ENCODE measurements at regions not wholly inside any gene's neighbourhood (a gene's known extent, or its start where the extent isn't known, plus 50 kb on each side); places are given as distances from the start of the nearest gene placed in this dataset.

DNA sequence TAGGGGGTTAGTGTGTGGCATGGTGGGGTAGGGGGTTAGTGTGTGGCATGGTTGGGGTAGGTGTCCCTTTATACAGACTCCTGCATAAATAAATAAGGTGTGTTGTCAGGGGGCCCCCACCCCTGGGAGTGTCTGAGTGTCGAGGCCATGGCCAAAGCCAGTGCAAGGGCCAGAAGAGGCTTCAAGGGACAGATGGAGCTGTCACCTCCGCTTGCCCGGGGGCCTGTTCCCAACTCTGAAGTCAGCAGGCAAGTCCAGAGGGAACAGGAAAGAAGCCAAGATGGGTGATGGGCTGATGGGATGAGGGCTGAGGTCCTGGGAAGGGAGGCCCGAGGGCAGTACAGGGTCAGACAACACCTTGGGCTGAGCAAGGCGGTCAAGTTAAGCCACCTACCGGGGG, 997.8 kb downstream of the BRD1 start:
- DNase-seq (ENCODE audit: insufficient read length, low spot score) (no peak), FAIRE-seq (no peak)
- TF ChIP-seq, protein P1, sequence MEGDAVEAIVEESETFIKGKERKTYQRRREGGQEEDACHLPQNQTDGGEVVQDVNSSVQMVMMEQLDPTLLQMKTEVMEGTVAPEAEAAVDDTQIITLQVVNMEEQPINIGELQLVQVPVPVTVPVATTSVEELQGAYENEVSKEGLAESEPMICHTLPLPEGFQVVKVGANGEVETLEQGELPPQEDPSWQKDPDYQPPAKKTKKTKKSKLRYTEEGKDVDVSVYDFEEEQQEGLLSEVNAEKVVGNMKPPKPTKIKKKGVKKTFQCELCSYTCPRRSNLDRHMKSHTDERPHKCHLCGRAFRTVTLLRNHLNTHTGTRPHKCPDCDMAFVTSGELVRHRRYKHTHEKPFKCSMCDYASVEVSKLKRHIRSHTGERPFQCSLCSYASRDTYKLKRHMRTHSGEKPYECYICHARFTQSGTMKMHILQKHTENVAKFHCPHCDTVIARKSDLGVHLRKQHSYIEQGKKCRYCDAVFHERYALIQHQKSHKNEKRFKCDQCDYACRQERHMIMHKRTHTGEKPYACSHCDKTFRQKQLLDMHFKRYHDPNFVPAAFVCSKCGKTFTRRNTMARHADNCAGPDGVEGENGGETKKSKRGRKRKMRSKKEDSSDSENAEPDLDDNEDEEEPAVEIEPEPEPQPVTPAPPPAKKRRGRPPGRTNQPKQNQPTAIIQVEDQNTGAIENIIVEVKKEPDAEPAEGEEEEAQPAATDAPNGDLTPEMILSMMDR (IDR thresholded peaks at IDR 0.05; ENCODE audit: insufficient read depth, missing control alignments), result no peak

DNA sequence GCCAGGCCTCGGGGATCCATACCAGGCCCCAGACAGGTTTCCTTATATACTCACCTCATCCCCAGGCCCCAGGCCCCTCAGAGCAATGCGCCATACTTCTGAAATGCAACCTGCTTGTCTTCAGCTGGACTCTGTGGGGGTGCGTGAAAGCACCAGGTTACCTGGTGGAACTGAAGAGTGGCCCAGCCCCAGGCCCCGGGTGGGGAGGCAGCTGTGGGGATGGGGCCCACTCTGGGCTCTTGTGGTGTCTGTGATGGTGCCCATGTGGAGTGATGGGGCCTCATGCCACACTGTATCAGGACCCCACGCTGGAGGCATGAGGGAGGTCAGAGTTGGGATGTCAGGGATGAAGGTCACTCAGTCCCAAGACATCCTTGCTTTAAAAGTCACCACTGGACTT, 999.0 kb downstream of the BRD1 start:
- DNase-seq (ENCODE audit: insufficient read length, low spot score) (no peak), FAIRE-seq (no peak)
- TF ChIP-seq, protein P1 (IDR thresholded peaks at IDR 0.05; ENCODE audit: insufficient read depth, missing control alignments), result no peak

DNA sequence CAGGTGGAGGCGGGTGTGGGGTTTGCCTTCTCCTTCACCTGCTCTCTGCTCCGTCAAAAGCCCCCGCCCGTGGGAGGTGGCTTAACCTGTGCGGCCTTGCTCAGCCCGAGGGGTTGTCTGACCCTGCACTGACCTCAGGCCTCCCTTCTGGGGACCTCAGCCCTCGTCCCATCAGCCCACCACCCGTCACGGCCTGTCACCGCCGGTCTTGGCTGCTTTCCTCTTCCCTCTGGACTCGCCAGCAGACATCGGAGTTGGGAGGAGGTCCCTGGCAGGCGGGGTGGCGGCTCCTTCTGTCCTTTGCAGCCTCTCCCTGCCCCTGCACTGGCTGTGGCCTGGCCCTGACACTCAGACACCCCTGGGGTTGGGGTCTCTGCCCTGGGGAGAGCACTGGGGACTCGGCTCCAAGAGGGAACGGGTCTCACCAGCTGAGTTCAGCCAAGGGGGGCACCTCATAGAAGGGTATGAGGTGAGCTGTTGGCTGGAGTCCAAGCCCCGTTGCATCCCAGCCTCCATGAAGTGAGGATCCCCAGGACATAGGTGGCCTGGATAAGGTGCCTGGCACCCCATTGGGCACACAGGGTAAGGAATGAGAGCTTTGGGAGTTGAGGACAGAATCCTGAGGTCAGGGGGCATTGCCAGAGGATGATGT, 999.6 kb downstream of the BRD1 start:
- FAIRE-seq (no peak), DNase-seq (ENCODE audit: insufficient read length, low spot score) (no peak)
- TF ChIP-seq, protein P1 (IDR thresholded peaks at IDR 0.05; ENCODE audit: insufficient read depth, missing control alignments), result no peak

DNA sequence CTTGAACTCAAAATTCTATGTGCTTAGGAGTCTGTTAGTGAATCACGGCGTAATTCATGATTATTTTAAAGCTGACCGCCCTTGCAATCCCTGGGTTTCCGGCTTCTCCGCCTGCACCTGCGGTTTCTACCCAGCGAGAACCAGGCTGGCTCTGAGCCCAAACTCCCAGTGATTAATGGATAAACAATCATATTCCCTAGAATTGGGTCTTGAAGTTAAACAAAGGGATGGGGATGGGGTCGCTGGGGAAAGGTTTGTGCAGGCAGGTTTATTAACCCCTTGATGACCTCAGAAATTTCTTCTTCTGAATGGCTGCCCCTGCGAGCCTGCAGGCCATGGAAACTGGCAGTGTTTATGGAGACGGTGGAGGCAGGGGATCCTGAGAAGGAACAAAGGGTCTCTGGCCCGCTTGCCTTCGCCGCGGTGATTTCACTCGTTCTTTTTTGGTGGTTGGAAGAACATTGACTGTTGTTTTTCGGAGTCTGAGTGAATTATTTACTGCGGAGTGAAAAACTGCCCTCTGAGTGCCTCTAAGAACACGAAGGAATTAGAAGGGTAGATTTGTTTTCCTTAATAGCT, 1000.3 kb downstream of the BRD1 start:
- DNase-seq (ENCODE audit: insufficient read length, low spot score) (no peak), FAIRE-seq (no peak)
- TF ChIP-seq, protein P1 (IDR thresholded peaks at IDR 0.05; ENCODE audit: insufficient read depth, missing control alignments), result no peak

DNA sequence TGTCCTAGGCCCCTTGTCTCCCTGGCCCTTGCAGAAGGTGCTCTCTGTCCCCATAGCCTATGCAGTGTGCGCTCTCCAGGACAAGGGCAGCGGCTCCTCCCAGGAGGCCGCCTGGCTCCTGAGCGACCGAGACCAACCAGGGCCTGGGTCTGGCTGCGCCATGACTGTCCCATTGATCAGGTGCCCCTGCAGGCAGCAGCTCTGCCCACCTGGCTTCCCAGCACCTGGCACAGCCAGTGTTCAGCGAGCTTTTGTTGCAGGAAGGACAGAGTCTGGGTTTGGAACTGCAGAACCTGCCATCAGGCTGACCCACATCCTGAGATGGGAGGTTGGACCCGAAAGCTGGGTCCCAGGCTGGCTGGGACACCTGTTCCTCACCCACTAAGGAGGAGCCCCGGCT, 1001.1 kb downstream of the BRD1 start:
- FAIRE-seq (no peak), DNase-seq (ENCODE audit: insufficient read length, low spot score) (no peak)
- TF ChIP-seq, protein P1 (IDR thresholded peaks at IDR 0.05; ENCODE audit: insufficient read depth, missing control alignments), result no peak

DNA sequence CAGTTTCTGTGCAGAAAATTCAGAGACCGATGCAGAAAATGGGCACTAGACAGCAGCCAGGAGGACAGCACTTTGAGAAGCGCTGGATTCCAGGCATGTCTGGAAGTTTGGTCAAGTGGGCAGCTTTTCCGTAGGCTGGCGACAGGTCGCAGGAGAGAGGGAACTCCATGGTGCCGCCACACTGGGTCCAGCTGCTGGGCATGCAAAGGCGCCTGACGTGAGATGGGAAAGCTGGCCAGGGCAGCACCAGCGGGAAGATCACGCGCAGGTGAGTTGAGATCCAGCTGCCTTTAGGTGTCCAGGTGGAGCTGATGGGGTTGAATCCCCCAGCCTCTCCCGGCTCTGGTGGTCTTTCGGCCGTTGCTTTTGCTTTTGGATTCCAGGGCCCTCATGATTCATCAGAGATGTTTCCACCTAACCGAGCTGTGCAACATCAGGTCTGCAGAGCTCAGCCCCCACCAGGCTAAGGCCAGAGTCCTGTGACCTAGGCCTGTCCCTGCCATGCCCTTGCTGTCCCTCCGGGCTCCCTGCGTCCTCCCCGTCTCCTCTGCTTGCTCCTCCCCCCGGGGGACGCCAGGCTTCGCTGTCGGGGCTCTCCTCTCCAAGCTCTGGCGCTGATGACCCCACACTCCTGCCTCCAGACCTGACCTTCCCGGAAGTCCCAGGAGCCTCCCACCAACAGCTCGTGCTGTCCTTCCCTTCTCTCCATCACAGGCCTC, 1001.7 kb downstream of the BRD1 start:
- TF ChIP-seq, protein P1 (IDR thresholded peaks at IDR 0.05; ENCODE audit: insufficient read depth, missing control alignments), result no peak
- no peak for DNase-seq (ENCODE audit: insufficient read length, low spot score)
- no peak for FAIRE-seq

All from D721Med (cell line).